WTC11 (cell line): ENCODE measurements at regions not wholly inside any gene's neighbourhood (a gene's known extent, or its start where the extent isn't known, plus 50 kb on each side); places are given as distances from the start of the nearest gene placed in this dataset.

ENCODE experiments used
- AR ChIP-seq: fragments of 250-450 bp; sonication (Bioruptor Pico); IDR thresholded peaks from 2 replicates; pipeline ENCODE4 v1.9.0; 2021; ENCODE audit warnings: mild to moderate bottlenecking
- CBFB ChIP-seq: sonication (generic); formaldehyde crosslinking; IDR thresholded peaks from 2 replicates; pipeline ENCODE4 v1.8.1; 2022; ENCODE audit warnings: mild to moderate bottlenecking, low read depth, missing genetic modification reagents
- ETV6 ChIP-seq: sonication (generic); formaldehyde crosslinking; IDR thresholded peaks from 2 replicates; pipeline ENCODE4 v1.8.1; 2022; ENCODE audit warnings: mild to moderate bottlenecking, missing genetic modification reagents
- GTF2I ChIP-seq: fragments of 250-450 bp; sonication (Bioruptor Pico); conservative IDR thresholded peaks from 2 replicates; pipeline ENCODE4 v1.4.0; 2021; ENCODE audit warnings: mild to moderate bottlenecking
- NFATC4 ChIP-seq: fragments of 250-450 bp; sonication (Bioruptor Pico); IDR thresholded peaks from 2 replicates; pipeline ENCODE4 v1.9.0; 2021; ENCODE audit warnings: mild to moderate bottlenecking
- NFYB ChIP-seq: sonication (generic); formaldehyde crosslinking; conservative IDR thresholded peaks from 2 replicates; pipeline ENCODE4 v1.8.0; 2022; ENCODE audit warnings: low read depth, missing genetic modification reagents
- NR1H2 ChIP-seq: sonication (generic); formaldehyde crosslinking; IDR thresholded peaks from 2 replicates; pipeline ENCODE4 v1.9.0; 2021; ENCODE audit warnings: mild to moderate bottlenecking, moderate library complexity, missing genetic modification reagents
- NR2C2 ChIP-seq: sonication (generic); formaldehyde crosslinking; IDR thresholded peaks from 2 replicates; pipeline ENCODE4 v1.8.0; 2022; ENCODE audit warnings: mild to moderate bottlenecking, missing genetic modification reagents
- PRDM15 ChIP-seq: sonication (generic); formaldehyde crosslinking; IDR thresholded peaks from 2 replicates; pipeline ENCODE4 v1.8.0; 2022; ENCODE audit warnings: missing genetic modification reagents
- PRRX2 ChIP-seq: fragments of 250-450 bp; sonication (Bioruptor Pico); IDR thresholded peaks from 2 replicates; pipeline ENCODE4 v1.8.0; 2021; ENCODE audit warnings: mild to moderate bottlenecking
- ZNF232 ChIP-seq: sonication (generic); formaldehyde crosslinking; IDR thresholded peaks from 2 replicates; pipeline ENCODE4 v1.8.0; 2022; ENCODE audit warnings: mild to moderate bottlenecking, missing genetic modification reagents
- ZNF671 ChIP-seq: fragments of 250-450 bp; sonication (Bioruptor Pico); IDR thresholded peaks from 2 replicates; pipeline ENCODE4 v1.8.0; 2021; ENCODE audit warnings: mild to moderate bottlenecking
- TF ChIP-seq, protein P1 (sequence below): sonication (generic); formaldehyde crosslinking; IDR thresholded peaks from 2 replicates; pipeline ENCODE4 v1.8.1; 2023; ENCODE audit warnings: mild to moderate bottlenecking, missing genetic modification reagents, moderate library complexity
- TF ChIP-seq, protein P2 (sequence below): fragments of 250-450 bp; sonication (Bioruptor Pico); conservative IDR thresholded peaks from 2 replicates; pipeline ENCODE4 v1.9.0; 2021; ENCODE audit warnings: mild to moderate bottlenecking
- TF ChIP-seq, protein P3 (sequence below): sonication (generic); formaldehyde crosslinking; IDR thresholded peaks from 2 replicates; pipeline ENCODE4 v1.8.1; 2023; ENCODE audit warnings: mild to moderate bottlenecking, missing genetic modification reagents
- TF ChIP-seq, protein P4 (sequence below): fragments of 250-450 bp; sonication (Bioruptor Pico); IDR thresholded peaks from 2 replicates; pipeline ENCODE4 v1.9.0; 2021; ENCODE audit warnings: moderate library complexity, mild to moderate bottlenecking, inconsistent platforms, borderline replicate concordance

GRCh38 chr3:104604326-104605010, 762.2 kb upstream of the ALCAM start (continued):
- TF ChIP-seq PRDM15 (CRISPR knock-in tag) (no peak), NFYB (CRISPR knock-in tag) (no peak), PRRX2 (CRISPR knock-in tag) (no peak), CBFB (CRISPR knock-in tag) (no peak), ZNF232 (CRISPR knock-in tag) (no peak), ETV6 (CRISPR knock-in tag) (no peak), ZNF671 (CRISPR knock-in tag) (no peak), NR2C2 (no peak), GTF2I (CRISPR knock-in tag) (no peak), NR1H2 (CRISPR knock-in tag) (no peak), AR (CRISPR knock-in tag) (no peak), NFATC4 (CRISPR knock-in tag) (no peak)
- TF ChIP-seq, protein P1, sequence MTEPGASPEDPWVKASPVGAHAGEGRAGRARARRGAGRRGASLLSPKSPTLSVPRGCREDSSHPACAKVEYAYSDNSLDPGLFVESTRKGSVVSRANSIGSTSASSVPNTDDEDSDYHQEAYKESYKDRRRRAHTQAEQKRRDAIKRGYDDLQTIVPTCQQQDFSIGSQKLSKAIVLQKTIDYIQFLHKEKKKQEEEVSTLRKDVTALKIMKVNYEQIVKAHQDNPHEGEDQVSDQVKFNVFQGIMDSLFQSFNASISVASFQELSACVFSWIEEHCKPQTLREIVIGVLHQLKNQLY (CRISPR knock-in tag) = no peak
- TF ChIP-seq, protein P2, sequence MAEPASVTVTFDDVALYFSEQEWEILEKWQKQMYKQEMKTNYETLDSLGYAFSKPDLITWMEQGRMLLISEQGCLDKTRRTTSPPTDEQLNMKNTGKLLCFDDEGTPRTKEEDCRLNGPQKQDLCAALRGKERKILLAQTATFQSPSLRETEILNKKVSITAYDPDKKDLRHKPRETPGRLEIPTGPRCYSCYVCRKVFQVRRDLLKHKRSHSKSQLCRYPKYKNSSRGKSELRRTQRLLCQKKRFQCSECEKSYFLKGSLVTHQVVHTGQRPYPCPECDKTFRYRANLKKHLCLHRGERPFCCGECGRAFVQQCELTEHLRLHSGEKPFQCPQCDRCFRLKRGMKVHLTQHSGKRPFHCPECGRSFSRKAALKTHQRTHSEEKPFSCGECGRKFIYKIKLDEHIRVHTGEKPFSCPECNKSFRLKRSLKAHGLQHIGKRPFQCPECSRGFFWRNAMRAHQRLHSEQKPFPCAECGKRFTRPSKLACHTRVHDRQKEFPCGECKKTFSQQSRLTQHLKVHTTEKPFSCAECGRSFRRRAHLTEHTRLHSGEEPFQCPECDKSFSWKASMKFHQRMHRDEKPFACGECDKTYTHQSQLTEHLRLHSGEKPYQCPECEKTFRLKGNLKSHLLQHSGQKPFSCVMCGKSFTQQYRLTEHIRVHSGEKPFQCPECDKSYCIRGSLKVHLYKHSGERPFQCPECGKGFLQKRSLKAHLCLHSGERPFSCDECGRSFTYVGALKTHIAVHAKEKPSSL = no peak
- TF ChIP-seq, protein P3, sequence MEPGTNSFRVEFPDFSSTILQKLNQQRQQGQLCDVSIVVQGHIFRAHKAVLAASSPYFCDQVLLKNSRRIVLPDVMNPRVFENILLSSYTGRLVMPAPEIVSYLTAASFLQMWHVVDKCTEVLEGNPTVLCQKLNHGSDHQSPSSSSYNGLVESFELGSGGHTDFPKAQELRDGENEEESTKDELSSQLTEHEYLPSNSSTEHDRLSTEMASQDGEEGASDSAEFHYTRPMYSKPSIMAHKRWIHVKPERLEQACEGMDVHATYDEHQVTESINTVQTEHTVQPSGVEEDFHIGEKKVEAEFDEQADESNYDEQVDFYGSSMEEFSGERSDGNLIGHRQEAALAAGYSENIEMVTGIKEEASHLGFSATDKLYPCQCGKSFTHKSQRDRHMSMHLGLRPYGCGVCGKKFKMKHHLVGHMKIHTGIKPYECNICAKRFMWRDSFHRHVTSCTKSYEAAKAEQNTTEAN (CRISPR knock-in tag) = no peak
- TF ChIP-seq, protein P4, sequence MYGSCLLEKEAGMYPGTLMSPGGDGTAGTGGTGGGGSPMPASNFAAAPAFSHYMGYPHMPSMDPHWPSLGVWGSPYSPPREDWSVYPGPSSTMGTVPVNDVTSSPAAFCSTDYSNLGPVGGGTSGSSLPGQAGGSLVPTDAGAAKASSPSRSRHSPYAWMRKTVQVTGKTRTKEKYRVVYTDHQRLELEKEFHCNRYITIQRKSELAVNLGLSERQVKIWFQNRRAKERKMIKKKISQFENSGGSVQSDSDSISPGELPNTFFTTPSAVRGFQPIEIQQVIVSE (CRISPR knock-in tag) = no peak
